ENCODE measurements at regions not wholly inside any gene's neighbourhood (a gene's known extent, or its start where the extent isn't known, plus 50 kb on each side); places are given as distances from the start of the nearest gene placed in this dataset.
"Not testable (repeated sequence)": the region's sequence is repeated elsewhere in the genome, so short reads cannot be mapped to it uniquely, and the experiment has no call there.

DNA sequence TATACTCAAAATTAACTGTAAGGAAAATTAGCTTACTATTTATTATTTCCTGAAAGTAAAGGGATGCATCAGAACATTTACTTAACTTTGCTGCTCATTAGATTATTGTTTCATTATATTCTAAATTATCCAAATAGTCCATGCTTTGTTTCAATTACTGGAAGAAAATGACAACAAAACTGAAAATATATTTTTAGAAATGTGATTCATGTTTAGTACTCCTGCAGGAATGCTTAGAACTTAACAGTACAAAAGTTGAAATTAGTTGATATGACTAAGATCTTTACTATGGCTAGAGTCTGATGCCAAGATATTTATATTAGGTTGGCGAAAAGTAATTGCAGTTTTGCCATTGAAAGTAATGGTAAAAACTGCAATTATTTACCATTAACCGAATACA is 660.5 kb upstream of the PABPC4L start:
- no peak for DNase-seq

DNA sequence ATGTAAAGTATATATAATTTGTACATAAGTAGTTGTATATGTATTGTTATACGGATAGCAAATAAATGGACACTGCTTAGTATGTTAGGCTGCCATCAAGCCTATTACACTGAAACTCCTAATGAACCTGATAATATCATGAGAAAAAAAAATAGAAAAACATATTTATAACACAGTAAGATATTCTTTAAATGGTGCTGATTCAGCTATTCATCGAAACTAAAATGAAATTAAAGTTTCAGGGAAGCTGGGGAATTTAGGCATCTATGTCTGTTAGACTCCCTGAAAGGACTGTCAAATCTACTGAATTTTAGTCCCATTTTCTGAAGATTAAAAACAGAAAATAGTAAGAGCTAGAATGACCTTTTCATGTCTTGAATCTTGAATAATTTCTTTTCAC is 647.1 kb upstream of the PABPC4L start:
- no peak for DNase-seq

GRCh38 chr4:134830741-134831140 is 629.2 kb upstream of the PABPC4L start:
- not testable (repeated sequence) for DNase-seq

- DNase-seq = no peak
These were observed 611.0 kb upstream of the PABPC4L start for GRCh38 chr4:134812611-134813010.

GRCh38 chr4:134807231-134807745 is 605.7 kb upstream of the PABPC4L start:
- DNase-seq = no peak

DNA sequence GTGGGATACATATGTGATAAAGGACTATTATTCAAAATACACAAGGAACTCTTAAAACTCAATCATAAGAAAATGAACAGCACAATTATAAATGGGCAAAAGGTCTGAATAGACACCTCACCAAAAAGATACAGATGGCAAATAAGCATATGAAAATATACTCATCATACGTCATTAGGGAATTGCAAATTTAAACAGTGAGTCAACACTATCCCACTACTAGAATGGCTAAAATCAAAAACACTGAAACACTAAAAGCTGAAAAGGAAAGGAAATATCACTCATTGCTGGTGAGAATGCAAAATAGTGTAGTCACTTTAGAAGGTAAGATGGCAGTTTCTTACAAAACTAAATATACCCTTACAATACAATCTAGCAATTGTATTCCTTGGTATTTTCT is 597.0 kb upstream of the PABPC4L start:
- no peak for DNase-seq

DNA sequence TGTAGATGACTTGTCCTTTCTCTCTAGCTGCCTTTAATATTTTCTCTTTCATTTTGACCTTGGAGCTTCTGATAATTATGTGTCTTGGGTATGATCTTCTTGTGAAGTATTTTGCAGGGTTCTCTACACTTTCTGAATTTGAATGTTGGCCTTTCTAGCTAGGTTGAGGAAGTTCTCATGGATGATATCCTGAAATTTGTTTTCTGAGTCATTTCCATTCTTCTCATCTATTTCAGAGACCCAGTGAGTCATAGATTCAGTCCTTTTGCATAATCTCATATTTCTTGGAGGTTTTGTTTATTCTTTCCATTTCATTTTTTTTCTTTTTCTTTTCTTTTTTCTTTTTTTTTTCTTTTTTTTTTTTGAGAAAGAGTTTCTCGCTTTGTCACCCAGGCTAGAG is 585.7 kb upstream of the PABPC4L start:
- no peak for DNase-seq

DNA sequence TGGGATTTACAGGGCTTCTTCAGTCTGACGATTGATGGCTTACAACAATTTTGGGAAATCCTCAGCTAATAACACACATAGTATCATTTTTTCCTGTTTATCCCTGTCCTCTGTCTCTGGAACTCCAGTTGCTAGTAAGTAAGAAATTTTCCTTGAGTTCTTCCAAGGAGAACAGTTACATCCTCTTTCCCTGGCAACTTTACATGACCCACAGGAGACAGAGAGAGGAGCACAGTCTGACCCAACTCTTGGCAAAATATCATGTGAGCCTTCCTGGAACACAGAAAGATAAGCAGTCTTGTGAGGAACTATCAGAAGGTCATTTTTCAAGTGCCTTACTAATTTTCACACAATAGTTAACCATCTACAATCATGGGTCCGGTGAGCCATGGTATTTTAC is 578.7 kb upstream of the PABPC4L start:
- no peak for DNase-seq

DNA sequence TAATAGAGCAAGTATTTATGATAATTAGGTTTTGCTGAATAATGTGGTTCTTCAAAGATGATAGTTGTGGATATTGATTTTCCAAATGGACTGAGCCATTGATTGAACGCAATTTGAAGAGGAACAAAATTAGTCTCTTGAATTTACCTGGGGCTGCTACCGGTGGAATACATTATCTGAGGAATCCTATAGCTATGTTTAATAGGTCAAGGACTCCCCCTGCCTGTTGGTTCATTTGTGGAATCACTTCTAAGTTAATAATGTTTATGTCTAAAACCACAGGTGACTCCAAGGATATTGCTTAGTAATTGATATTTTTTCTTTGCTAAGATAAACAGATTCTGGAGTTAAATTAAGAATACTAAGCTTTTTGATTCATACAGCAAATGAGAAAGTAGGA is 576.0 kb upstream of the PABPC4L start:
- no peak for DNase-seq

GRCh38 chr4:134773497-134774000 is 572.0 kb upstream of the PABPC4L start:
- no peak for DNase-seq

DNA sequence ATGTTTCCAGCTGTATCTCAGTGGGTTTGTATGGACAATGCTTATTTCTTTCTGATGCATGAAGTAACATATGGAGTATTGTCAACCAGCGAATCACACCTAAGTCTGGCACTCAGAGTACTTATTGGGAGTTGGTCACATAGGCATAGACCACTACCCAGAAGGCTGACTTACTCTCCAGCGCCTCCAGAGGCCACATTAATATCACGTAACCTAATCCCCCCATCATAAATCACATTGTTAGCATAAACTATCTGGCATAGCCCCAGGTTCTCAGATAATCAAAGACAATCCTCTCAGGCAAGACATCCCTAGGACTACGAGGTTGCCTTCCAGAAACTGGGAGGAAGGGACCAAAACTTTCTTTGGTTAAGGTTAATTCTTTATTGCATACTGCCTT is 560.5 kb upstream of the PABPC4L start:
- DNase-seq = no peak

DNA sequence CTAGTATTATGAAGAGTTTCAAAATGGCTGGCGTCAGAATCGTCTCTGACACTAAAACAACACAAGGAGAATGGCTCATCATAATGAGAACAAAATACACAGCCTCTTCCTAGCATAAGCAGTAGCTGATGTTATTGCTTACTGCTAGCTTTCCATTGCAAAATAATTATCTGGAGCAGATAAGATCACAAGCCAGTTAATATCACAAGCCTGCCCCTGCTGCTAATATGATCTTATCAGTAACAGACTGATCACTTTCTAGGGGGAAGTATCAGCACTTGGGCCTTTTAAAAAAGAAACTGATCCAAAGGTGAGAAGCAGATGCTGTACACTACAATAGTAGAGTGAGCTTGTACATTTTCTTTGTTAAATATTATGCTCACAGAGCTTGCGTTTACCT is 554.8 kb upstream of the PABPC4L start:
- DNase-seq = no peak

GRCh38 chr4:134754301-134755019 is 552.9 kb upstream of the PABPC4L start:
- no peak for DNase-seq

- DNase-seq = no peak
These were observed 551.8 kb upstream of the PABPC4L start for GRCh38 chr4:134753390-134753789.

GRCh38 chr4:134747108-134747805 is 545.7 kb upstream of the PABPC4L start:
- no peak for DNase-seq

DNA sequence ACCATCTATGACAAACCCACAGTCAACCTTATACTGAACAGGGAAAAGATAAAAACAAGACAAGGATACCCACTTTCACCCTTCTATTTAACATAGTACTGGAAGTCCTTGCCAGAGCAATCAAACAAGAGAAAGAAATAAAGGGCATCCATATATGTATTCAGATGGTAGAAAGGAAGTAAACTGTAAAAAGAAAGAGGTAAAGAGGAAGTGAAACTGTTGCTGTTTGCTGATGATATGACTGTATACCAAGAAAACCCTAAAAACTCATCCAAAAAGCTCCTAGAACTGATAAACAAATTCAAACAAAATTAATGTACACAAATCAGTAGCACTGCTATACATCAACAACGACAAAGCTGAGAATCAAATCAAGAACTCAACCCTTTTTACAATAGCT is 538.7 kb upstream of the PABPC4L start:
- no peak for DNase-seq

DNA sequence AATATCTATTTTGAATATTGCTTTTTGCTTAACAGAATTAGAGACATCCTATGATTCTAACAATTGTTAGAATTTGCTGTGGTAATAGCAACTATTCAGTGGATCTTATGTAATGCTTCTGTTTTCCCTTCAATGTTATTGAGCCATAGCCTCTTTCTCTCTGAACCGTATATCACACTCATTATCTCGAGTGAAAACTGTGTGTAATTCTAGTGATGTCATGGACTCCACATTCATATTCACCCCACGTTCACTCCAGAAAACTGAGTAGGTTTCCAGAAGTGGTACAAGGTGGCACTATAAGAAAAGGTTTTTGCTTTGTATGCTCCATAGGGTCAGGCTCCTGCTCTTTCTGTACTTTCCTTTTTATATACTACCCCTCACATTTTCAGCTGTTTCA is 534.3 kb upstream of the PABPC4L start:
- no peak for DNase-seq

- peak; percentile 2 for DNase-seq
These were observed 526.1 kb upstream of the PABPC4L start for GRCh38 chr4:134727696-134728095.

- DNase-seq = no peak
These were observed 520.7 kb upstream of the PABPC4L start for GRCh38 chr4:134722306-134722705.

GRCh38 chr4:134720030-134720429 is 518.4 kb upstream of the PABPC4L start:
- DNase-seq = no peak

- DNase-seq = no peak
These were observed 507.0 kb upstream of the PABPC4L start for GRCh38 chr4:134708616-134709015.

GRCh38 chr4:134708026-134708425 is 506.4 kb upstream of the PABPC4L start:
- DNase-seq = no peak

DNA sequence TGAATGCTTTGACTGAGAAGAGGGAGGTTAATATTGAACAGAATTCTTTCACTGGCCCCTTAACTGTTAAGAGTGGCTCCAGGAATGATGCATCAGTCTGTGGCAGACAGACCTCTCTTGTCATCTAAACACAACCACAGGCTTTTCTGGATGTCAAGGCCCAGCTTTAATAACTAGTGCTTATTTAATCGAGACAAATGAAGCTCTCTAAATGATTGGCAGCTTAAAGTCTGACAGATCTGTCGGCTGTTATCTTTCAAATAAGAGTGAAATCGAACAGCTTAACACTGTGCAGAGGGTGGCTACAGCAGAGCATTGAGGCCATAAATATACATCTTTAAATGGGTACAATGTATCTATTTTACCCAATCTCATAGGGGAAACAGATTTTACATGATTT is 500.8 kb upstream of the PABPC4L start:
- DNase-seq = no peak

DNA sequence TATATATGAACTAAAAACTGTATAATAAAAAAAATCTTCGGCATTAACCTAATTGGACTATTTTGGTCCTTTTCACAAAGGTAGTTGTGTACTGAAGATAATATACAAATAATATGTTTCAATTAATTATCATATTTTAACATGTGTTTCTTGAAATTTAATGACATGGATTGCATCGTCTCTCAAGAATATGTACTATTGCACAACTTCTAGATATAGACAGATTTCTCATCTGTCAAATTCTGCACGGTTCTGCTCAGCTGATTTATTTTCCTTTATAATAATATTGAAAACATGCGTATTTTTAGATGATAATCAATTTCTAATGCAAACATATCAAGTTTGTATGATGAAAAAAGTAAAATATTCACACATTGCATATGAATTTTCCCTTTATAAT is 498.7 kb upstream of the PABPC4L start:
- no peak for DNase-seq
